ENCODE measurements at regions not wholly inside any gene's neighbourhood (a gene's known extent, or its start where the extent isn't known, plus 50 kb on each side); places are given as distances from the start of the nearest gene placed in this dataset.

DNA sequence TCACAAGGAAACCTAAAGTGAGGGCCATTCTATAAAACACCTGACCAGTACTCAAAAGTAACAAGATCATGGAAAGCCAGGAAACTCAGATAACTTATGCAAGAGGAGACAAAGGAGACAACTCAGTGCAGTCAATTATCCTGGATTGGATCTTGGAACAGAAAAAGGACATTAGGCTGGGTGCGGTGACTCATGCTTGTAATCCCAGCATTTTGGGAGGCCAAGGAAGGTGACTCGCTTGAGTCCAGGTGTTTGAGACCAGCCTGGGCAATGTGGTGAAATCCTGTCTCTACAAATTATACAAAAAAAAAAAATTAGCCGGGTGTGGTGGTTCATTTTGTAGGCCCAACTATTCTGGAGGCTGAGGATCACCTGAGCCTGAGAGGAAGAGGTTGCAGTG is 424.5 kb upstream of the SPRED2 start:
- in situ Hi-C loops (cut with MboI; ENCODE audit: low sequenced_read_pairs in 4 of 4) (no loop called here), intact Hi-C loops (cut with DNase I; ENCODE audit: low total_unique reads) (no loop called here)
- DNase-seq (no peak), ATAC-seq (no peak)
- Histone ChIP-seq H3K4me1 (no peaks in the 10 kb centered on the region), H3K27me3 (no peaks in the 10 kb centered on the region), H3K27ac (no peak overlapping the region), H3K36me3 (no peaks in the 10 kb centered on the region), H3K4me3 (no peak overlapping the region), H3K9me3 (no peaks in the 10 kb centered on the region)
- TF ChIP-seq, protein P1, sequence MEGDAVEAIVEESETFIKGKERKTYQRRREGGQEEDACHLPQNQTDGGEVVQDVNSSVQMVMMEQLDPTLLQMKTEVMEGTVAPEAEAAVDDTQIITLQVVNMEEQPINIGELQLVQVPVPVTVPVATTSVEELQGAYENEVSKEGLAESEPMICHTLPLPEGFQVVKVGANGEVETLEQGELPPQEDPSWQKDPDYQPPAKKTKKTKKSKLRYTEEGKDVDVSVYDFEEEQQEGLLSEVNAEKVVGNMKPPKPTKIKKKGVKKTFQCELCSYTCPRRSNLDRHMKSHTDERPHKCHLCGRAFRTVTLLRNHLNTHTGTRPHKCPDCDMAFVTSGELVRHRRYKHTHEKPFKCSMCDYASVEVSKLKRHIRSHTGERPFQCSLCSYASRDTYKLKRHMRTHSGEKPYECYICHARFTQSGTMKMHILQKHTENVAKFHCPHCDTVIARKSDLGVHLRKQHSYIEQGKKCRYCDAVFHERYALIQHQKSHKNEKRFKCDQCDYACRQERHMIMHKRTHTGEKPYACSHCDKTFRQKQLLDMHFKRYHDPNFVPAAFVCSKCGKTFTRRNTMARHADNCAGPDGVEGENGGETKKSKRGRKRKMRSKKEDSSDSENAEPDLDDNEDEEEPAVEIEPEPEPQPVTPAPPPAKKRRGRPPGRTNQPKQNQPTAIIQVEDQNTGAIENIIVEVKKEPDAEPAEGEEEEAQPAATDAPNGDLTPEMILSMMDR (IDR thresholded peaks at IDR 0.05 in 4 of 5, conservative IDR thresholded peaks at IDR 0.05 in 1 of 5) = no peak
- no peak for TF ChIP-seq POLR2A (IDR thresholded peaks at IDR 0.05)

- H3K27ac ChIP-seq = no peak overlapping the region
- intact Hi-C loops (cut with DNase I; ENCODE audit: low total_unique reads) = no loop called here
- in situ Hi-C loops (cut with MboI; ENCODE audit: low sequenced_read_pairs in 4 of 4) = no loop called here
These were observed 424.0 kb upstream of the SPRED2 start for GRCh38 chr2:65856423-65856822.

DNA sequence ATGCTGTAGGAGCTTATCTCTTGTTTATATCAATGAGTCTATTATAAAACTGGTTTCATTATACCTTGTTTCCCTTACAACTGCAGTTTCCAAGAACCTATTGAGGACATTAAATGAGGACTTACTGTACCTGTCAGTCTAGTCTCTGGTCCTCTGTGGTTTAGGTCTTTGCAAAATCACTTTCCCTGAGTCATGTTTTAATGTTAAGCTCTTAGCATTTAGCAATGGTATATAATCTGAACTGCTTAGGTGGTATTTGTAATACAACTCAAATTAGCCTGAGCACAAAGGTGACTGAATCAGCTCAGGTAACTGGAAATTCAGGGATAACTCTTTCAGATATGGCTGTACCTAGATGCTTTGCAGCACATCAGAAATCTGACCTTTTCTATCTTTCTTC is 418.3 kb upstream of the SPRED2 start:
- DNase-seq = no peak
- Histone ChIP-seq H3K27me3 (no peaks in the 10 kb centered on the region), H3K9me3 (no peaks in the 10 kb centered on the region), H3K36me3 (no peaks in the 10 kb centered on the region), H3K4me1 (no peaks in the 10 kb centered on the region), H3K27ac (no peak overlapping the region), H3K4me3 (no peak overlapping the region)
- in situ Hi-C loops (cut with MboI; ENCODE audit: low sequenced_read_pairs in 4 of 4) (no loop called here), intact Hi-C loops (cut with DNase I; ENCODE audit: low total_unique reads) (no loop called here)
- ATAC-seq = no peak
- no peak for TF ChIP-seq POLR2A (IDR thresholded peaks at IDR 0.05)
- TF ChIP-seq, protein P1 (IDR thresholded peaks at IDR 0.05 in 4 of 5, conservative IDR thresholded peaks at IDR 0.05 in 1 of 5) = no peak

More at GRCh38 chr2:65856423-65856822, 424.0 kb upstream of the SPRED2 start:
- Histone ChIP-seq H3K27me3 (no peaks in the 10 kb centered on the region), H3K4me3 (no peak overlapping the region), H3K4me1 (no peaks in the 10 kb centered on the region), H3K9me3 (no peaks in the 10 kb centered on the region), H3K36me3 (no peaks in the 10 kb centered on the region)
- TF ChIP-seq, protein P1 (IDR thresholded peaks at IDR 0.05 in 4 of 5, conservative IDR thresholded peaks at IDR 0.05 in 1 of 5) = no peak
- ATAC-seq = no peak
- no peak for DNase-seq

GRCh38 chr2:65846989-65847678 is 414.7 kb upstream of the SPRED2 start:
- peak in 1 of 2 donors; percentile 26 for DNase-seq
- no peaks in the 10 kb centered on the region for H3K9me3 ChIP-seq
- in situ Hi-C loops (cut with MboI; ENCODE audit: low sequenced_read_pairs in 4 of 4) = no loop called here
- TF ChIP-seq, protein P1 (IDR thresholded peaks at IDR 0.05 in 4 of 5, conservative IDR thresholded peaks at IDR 0.05 in 1 of 5) = no peak
- no peak for TF ChIP-seq POLR2A (IDR thresholded peaks at IDR 0.05)
- H3K27me3 ChIP-seq = no peaks in the 10 kb centered on the region
- no peaks in the 10 kb centered on the region for H3K4me1 ChIP-seq
- H3K36me3 ChIP-seq = no peaks in the 10 kb centered on the region
- peak in 1 of 2 donors; percentile 62 for ATAC-seq
- H3K4me3 ChIP-seq = no peak overlapping the region
- H3K27ac ChIP-seq = no peak overlapping the region
- intact Hi-C loops (cut with DNase I; ENCODE audit: low total_unique reads) = no loop called here
